NCI-H446 (cell line): ENCODE measurements at regions not wholly inside any gene's neighbourhood (a gene's known extent, or its start where the extent isn't known, plus 50 kb on each side); places are given as distances from the start of the nearest gene placed in this dataset.
"Not testable (repeated sequence)": the region's sequence is repeated elsewhere in the genome, so short reads cannot be mapped to it uniquely, and the experiment has no call there.

ENCODE experiments used
- DNase-seq, 2 experiments: peaks; one replicate each; lab custom pipeline; 2025; lab: John Stamatoyannopoulos, UW

- DNase-seq = no peak
Observed at GRCh38 chr1:201637282-201638079, 98.6 kb downstream of the NAV1 start.

GRCh38 chr1:201639391-201639790, 100.5 kb downstream of the NAV1 start:
- no peak for DNase-seq

GRCh38 chr1:201639826-201640225, 100.9 kb downstream of the NAV1 start:
- no peak for DNase-seq

- DNase-seq = peak in 1 of 2 experiments; percentile 65
Observed at GRCh38 chr1:201640624-201641023, 101.7 kb downstream of the NAV1 start.

- DNase-seq = no peak
Observed at GRCh38 chr1:201641524-201642253, 102.8 kb downstream of the NAV1 start.

- DNase-seq = no peak
Observed at GRCh38 chr1:201643835-201644104, 104.8 kb downstream of the NAV1 start.

- no peak for DNase-seq
Observed at GRCh38 chr1:201644197-201644596, 105.3 kb downstream of the NAV1 start.

- not testable (repeated sequence) for DNase-seq
Observed at GRCh38 chr1:201645000-201645399, 106.1 kb downstream of the NAV1 start.

GRCh38 chr1:201645956-201646355, 107.0 kb downstream of the NAV1 start:
- no peak for DNase-seq

- DNase-seq = no peak
Observed at GRCh38 chr1:201646411-201647022, 107.6 kb downstream of the NAV1 start.

- no peak for DNase-seq
Observed at GRCh38 chr1:201647094-201647493, 108.2 kb downstream of the NAV1 start.

GRCh38 chr1:201647722-201648065, 108.8 kb downstream of the NAV1 start:
- DNase-seq = no peak

- peak in 1 of 2 experiments; percentile 59 for DNase-seq
Observed at GRCh38 chr1:201648066-201648906, 109.4 kb downstream of the NAV1 start.

GRCh38 chr1:201648907-201649721, 110.2 kb downstream of the NAV1 start:
- DNase-seq = peak in 1 of 2 experiments; percentile 42

GRCh38 chr1:201649761-201650622, 111.1 kb downstream of the NAV1 start:
- DNase-seq = peak; percentile 34 to 68

GRCh38 chr1:201650623-201650933, 111.7 kb downstream of the NAV1 start:
- DNase-seq = no peak

- peak in 1 of 2 experiments; percentile 80 for DNase-seq
Observed at GRCh38 chr1:201652181-201652580, 113.3 kb downstream of the NAV1 start.

GRCh38 chr1:201653233-201653632, 114.3 kb downstream of the NAV1 start:
- DNase-seq = peak in 1 of 2 experiments; percentile 27

GRCh38 chr1:201653883-201654282, 115.0 kb downstream of the NAV1 start:
- no peak for DNase-seq

- no peak for DNase-seq
Observed at GRCh38 chr1:201655243-201655642, 116.3 kb downstream of the NAV1 start.

- DNase-seq = peak in 1 of 2 experiments; percentile 44
Observed at GRCh38 chr1:201655910-201656309, 117.0 kb downstream of the NAV1 start.
